Skeletal muscle satellite cell (primary cell): ENCODE measurements at regions not wholly inside any gene's neighbourhood (a gene's known extent, or its start where the extent isn't known, plus 50 kb on each side); places are given as distances from the start of the nearest gene placed in this dataset.

Source experiments
- H3K27me3 ChIP-seq: 2 replicates; pipeline ENCODE4 v1.7.0; 2013; ENCODE audit warnings: low read length; ENCODE audit not compliant: control insufficient read depth, insufficient read depth
- H3K36me3 ChIP-seq: 2 replicates; pipeline ENCODE4 v1.7.0; 2013; ENCODE audit warnings: mild to moderate bottlenecking, control low read depth, low read length; ENCODE audit not compliant: insufficient read depth
- H3K4me1 ChIP-seq: 2 replicates; pipeline ENCODE4 v1.7.0; 2013; ENCODE audit warnings: low read length; ENCODE audit not compliant: control insufficient read depth, insufficient read depth
- H3K4me2 ChIP-seq: 2 replicates; pipeline ENCODE4 v1.7.0; 2013; ENCODE audit warnings: mild to moderate bottlenecking, low read length
- H3K4me3 ChIP-seq: 2 replicates; pipeline ENCODE4 v1.7.0; 2013; ENCODE audit warnings: low read length
- H3K9ac ChIP-seq: 2 replicates; pipeline ENCODE4 v1.7.0; 2013; ENCODE audit warnings: mild to moderate bottlenecking, low read depth, low read length, moderate library complexity
- H3K9me3 ChIP-seq: replicated peaks from 2 replicates; pipeline ENCODE4 v1.7.0; 2013; ENCODE audit warnings: mild to moderate bottlenecking, control low read depth, low read length

- Histone ChIP-seq H3K9ac (no peak overlapping the region), H3K27me3 (peaks cover 5% of the 10 kb centered on the region), H3K4me2 (no peak overlapping the region), H3K4me1 (no peaks in the 10 kb centered on the region), H3K4me3 (no peak overlapping the region), H3K9me3 (no peaks in the 10 kb centered on the region), H3K36me3 (no peaks in the 10 kb centered on the region)
Observed at GRCh38 chr3:22063500-22063899, 312.5 kb upstream of the ZNF385D start.

GRCh38 chr3:22068619-22069018, 317.6 kb upstream of the ZNF385D start:
- H3K4me3 ChIP-seq, result no peak overlapping the region
- no peaks in the 10 kb centered on the region for H3K36me3 ChIP-seq
- H3K9me3 ChIP-seq, result no peaks in the 10 kb centered on the region
- no peak overlapping the region for H3K9ac ChIP-seq
- no peaks in the 10 kb centered on the region for H3K4me1 ChIP-seq
- peaks cover 5% of the 10 kb centered on the region for H3K27me3 ChIP-seq
- no peak overlapping the region for H3K4me2 ChIP-seq

GRCh38 chr3:22088204-22088603, 337.2 kb upstream of the ZNF385D start:
- peaks cover 18% of the 10 kb centered on the region for H3K27me3 ChIP-seq

GRCh38 chr3:22089284-22089683, 338.3 kb upstream of the ZNF385D start:
- no peaks in the 10 kb centered on the region for H3K4me1 ChIP-seq
- no peak overlapping the region for H3K4me2 ChIP-seq
- no peak overlapping the region for H3K4me3 ChIP-seq
- H3K9me3 ChIP-seq, result no peaks in the 10 kb centered on the region
- H3K36me3 ChIP-seq, result no peaks in the 10 kb centered on the region
- peaks cover 18% of the 10 kb centered on the region for H3K27me3 ChIP-seq
- no peak overlapping the region for H3K9ac ChIP-seq

More at GRCh38 chr3:22088204-22088603, 337.2 kb upstream of the ZNF385D start:
- H3K9ac ChIP-seq, result no peak overlapping the region
- no peaks in the 10 kb centered on the region for H3K36me3 ChIP-seq
- no peak overlapping the region for H3K4me2 ChIP-seq
- H3K9me3 ChIP-seq, result no peaks in the 10 kb centered on the region
- no peaks in the 10 kb centered on the region for H3K4me1 ChIP-seq
- no peak overlapping the region for H3K4me3 ChIP-seq

- Histone ChIP-seq H3K9ac (no peak overlapping the region), H3K4me1 (no peaks in the 10 kb centered on the region), H3K27me3 (peaks cover 18% of the 10 kb centered on the region), H3K4me3 (no peak overlapping the region), H3K4me2 (no peak overlapping the region), H3K9me3 (no peaks in the 10 kb centered on the region), H3K36me3 (no peaks in the 10 kb centered on the region)
Observed at GRCh38 chr3:22091329-22091728, 340.3 kb upstream of the ZNF385D start.

- Histone ChIP-seq H3K4me1 (no peaks in the 10 kb centered on the region), H3K4me3 (no peak overlapping the region), H3K9me3 (no peaks in the 10 kb centered on the region)
Observed at GRCh38 chr3:22098021-22098420, 347.0 kb upstream of the ZNF385D start.

GRCh38 chr3:22101351-22101750, 350.3 kb upstream of the ZNF385D start:
- no peaks in the 10 kb centered on the region for H3K4me1 ChIP-seq
- H3K4me2 ChIP-seq, result no peak overlapping the region
- H3K9ac ChIP-seq, result no peak overlapping the region
- no peaks in the 10 kb centered on the region for H3K9me3 ChIP-seq
- H3K4me3 ChIP-seq, result no peak overlapping the region
- H3K27me3 ChIP-seq, result no peaks in the 10 kb centered on the region
- H3K36me3 ChIP-seq, result no peaks in the 10 kb centered on the region

More at GRCh38 chr3:22098021-22098420, 347.0 kb upstream of the ZNF385D start:
- H3K27me3 ChIP-seq, result no peaks in the 10 kb centered on the region
- H3K36me3 ChIP-seq, result no peaks in the 10 kb centered on the region
- H3K9ac ChIP-seq, result no peak overlapping the region
- H3K4me2 ChIP-seq, result no peak overlapping the region

GRCh38 chr3:22101811-22102210, 350.8 kb upstream of the ZNF385D start:
- no peaks in the 10 kb centered on the region for H3K27me3 ChIP-seq
- no peak overlapping the region for H3K9ac ChIP-seq
- no peaks in the 10 kb centered on the region for H3K36me3 ChIP-seq
- H3K9me3 ChIP-seq, result no peaks in the 10 kb centered on the region
- H3K4me1 ChIP-seq, result no peaks in the 10 kb centered on the region
- H3K4me3 ChIP-seq, result no peak overlapping the region
- no peak overlapping the region for H3K4me2 ChIP-seq

GRCh38 chr3:22103423-22103822, 352.4 kb upstream of the ZNF385D start:
- Histone ChIP-seq H3K27me3 (no peaks in the 10 kb centered on the region), H3K9me3 (no peaks in the 10 kb centered on the region), H3K4me2 (no peak overlapping the region), H3K9ac (no peak overlapping the region), H3K4me3 (no peak overlapping the region), H3K4me1 (no peaks in the 10 kb centered on the region), H3K36me3 (no peaks in the 10 kb centered on the region)

- Histone ChIP-seq H3K9me3 (no peaks in the 10 kb centered on the region), H3K9ac (no peak overlapping the region), H3K27me3 (no peaks in the 10 kb centered on the region), H3K4me3 (no peak overlapping the region), H3K36me3 (no peaks in the 10 kb centered on the region), H3K4me1 (no peaks in the 10 kb centered on the region), H3K4me2 (no peak overlapping the region)
Observed at GRCh38 chr3:22106213-22106896, 355.3 kb upstream of the ZNF385D start.

- Histone ChIP-seq H3K36me3 (no peaks in the 10 kb centered on the region), H3K4me1 (peaks cover 6% of the 10 kb centered on the region), H3K9ac (no peak overlapping the region), H3K4me2 (no peak overlapping the region), H3K27me3 (peaks cover 6% of the 10 kb centered on the region), H3K4me3 (no peak overlapping the region), H3K9me3 (no peaks in the 10 kb centered on the region)
Observed at GRCh38 chr3:22111226-22111625, 360.2 kb upstream of the ZNF385D start.

GRCh38 chr3:22113453-22113852, 362.4 kb upstream of the ZNF385D start:
- H3K4me3 ChIP-seq, result no peak overlapping the region

More at GRCh38 chr3:22113453-22113852, 362.4 kb upstream of the ZNF385D start:
- no peak overlapping the region for H3K9ac ChIP-seq
- H3K9me3 ChIP-seq, result no peaks in the 10 kb centered on the region
- peaks cover 6% of the 10 kb centered on the region for H3K27me3 ChIP-seq
- H3K36me3 ChIP-seq, result no peaks in the 10 kb centered on the region
- peaks cover 11% of the 10 kb centered on the region for H3K4me1 ChIP-seq
- no peak overlapping the region for H3K4me2 ChIP-seq
